ENCODE measurements at regions not wholly inside any gene's neighbourhood (a gene's known extent, or its start where the extent isn't known, plus 50 kb on each side); places are given as distances from the start of the nearest gene placed in this dataset.

DNA sequence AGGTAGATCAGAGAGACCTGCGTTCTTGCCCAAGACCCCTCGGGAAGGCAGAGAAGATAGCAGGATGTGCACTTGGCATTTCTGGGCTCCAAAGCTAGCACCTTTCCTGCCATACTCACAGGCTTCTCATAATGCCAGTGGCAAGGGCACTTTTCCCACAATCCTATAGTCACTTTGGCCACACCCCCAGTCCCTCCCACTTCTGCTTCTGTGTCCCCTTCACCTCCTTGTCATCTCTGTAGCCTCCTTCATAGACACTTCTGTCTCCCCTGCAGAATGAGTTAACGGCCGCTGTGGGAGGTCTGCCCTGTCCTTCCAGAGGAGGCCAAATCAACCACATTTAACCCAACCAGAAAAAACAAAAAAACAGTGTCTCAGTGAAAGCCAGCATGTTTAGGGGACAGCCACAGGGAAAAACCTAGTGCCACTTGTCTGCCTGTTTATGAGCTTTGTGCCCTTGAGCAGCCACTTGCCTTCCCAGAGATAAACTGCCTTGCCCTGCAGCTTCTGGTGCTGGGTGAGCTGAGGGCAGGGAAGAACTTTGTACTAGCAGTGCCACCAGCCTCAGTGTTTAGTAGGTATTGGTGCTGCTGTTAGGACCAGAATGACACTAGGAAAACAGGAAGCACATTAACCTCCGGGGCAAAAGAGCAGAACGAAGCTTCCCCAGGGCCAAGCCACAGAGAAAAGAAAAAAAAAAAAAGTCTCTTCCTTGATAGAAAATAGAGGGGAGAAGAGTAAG is 193.0 kb upstream of the PWP1 start:
- WGBS, 2 experiments (ENCODE audit: extremely low coverage in 1 of 2, insufficient coverage in 1 of 2, insufficient read length in 1 of 2, insufficient replicate concordance in 2 of 2, low coverage in 1 of 2, low lambda C conversion rate in 2 of 2, missing lambda C conversion rate in 1 of 2) = 91% methylated on average over 6 of the region's 6 CpGs; no CpG with 5 or more reads in 1 of the 2 experiments
- no peaks in the 10 kb centered on the region for H3K79me1 ChIP-seq (ENCODE audit: low read depth, low read length)
- CTCF ChIA-PET (ENCODE audit: partially characterized antibody) = interaction anchor here (0.9 to 1.8 kb wide), 11 partner anchors 9 to 359 kb away, joined by 3 to 10 read pairs (median 4); no protein-coding TSS in a partner anchor

More for the DNA sequence above, 193.0 kb upstream of the PWP1 start:
- no peak overlapping the region for H2BK15ac ChIP-seq (ENCODE audit: low read length)
- no peak overlapping the region for H2BK20ac ChIP-seq (ENCODE audit: low read length)
- H3K23ac ChIP-seq (ENCODE audit: insufficient read length) = no peak overlapping the region
- no peak overlapping the region for H2BK5ac ChIP-seq (ENCODE audit: low read depth, low read length)
- TF ChIP-seq SRF (IDR thresholded peaks at IDR 0.05; ENCODE audit: low read depth, low read length) (no peak), SP1 (IDR thresholded peaks at IDR 0.05; ENCODE audit: low read depth, low read length) (no peak), RAD21 (IDR thresholded peaks at IDR 0.05 in 1 of 2, conservative IDR thresholded peaks at IDR 0.05 in 1 of 2; ENCODE audit: low read depth in 2 of 2, low read length in 2 of 2) (no peak), SP4 (IDR thresholded peaks at IDR 0.05; ENCODE audit: low read length) (no peak)
- H4K91ac ChIP-seq (replicated peaks; ENCODE audit: insufficient read length, low read length) = no peak overlapping the region
- H3K27ac ChIP-seq (ENCODE audit: low read depth, low read length) = no peak overlapping the region
- no peak overlapping the region for H3K4me3 ChIP-seq (ENCODE audit: extremely low read depth in 1 of 4, insufficient read depth in 2 of 4, low read depth in 3 of 4, low read length in 4 of 4)
- H3K4me1 ChIP-seq (replicated peaks in 1 of 4; ENCODE audit: control insufficient read depth in 3 of 4, insufficient read depth in 4 of 4, low read length in 3 of 4) = peaks cover 0 to 3% (median 0%) of the 10 kb centered on the region in 4 experiments; a peak in 2 of 7 replicates
- H2BK120ac ChIP-seq (replicated peaks; ENCODE audit: low read depth, low read length) = no peak overlapping the region
- H3K9ac ChIP-seq (replicated peaks in 1 of 4; ENCODE audit: extremely low read depth in 1 of 4, low read depth in 3 of 4, low read length in 3 of 4) = no peak overlapping the region
- peaks cover 0 to 3% of the 10 kb centered on the region in 2 experiments for H4K20me1 ChIP-seq (replicated peaks in 1 of 2; ENCODE audit: control insufficient read depth in 1 of 2, insufficient read depth in 2 of 2, low read length in 2 of 2)
- no peak for FAIRE-seq
- no peak overlapping the region for H4K8ac ChIP-seq (ENCODE audit: extremely low read depth, insufficient read depth, low read length)
- no peak overlapping the region for H4K5ac ChIP-seq (ENCODE audit: insufficient read length, low read depth, low read length)
- no peak overlapping the region for H2AK5ac ChIP-seq (ENCODE audit: low read depth, low read length)
- no peaks in the 10 kb centered on the region for H3K27me3 ChIP-seq (replicated peaks in 1 of 4; ENCODE audit: control insufficient read depth in 3 of 4, extremely low read depth in 1 of 4, insufficient read depth in 3 of 4, low read length in 3 of 4)
- H3K14ac ChIP-seq (ENCODE audit: insufficient read length) = no peak overlapping the region
- no peak overlapping the region for H3K4me2 ChIP-seq (ENCODE audit: insufficient read depth in 1 of 2, low read depth in 2 of 2, low read length in 2 of 2)
- no peak overlapping the region for H2BK12ac ChIP-seq (ENCODE audit: low read depth, low read length)
- H3K56ac ChIP-seq (replicated peaks; ENCODE audit: insufficient read length, low read depth, low read length) = no peak overlapping the region
- no peak overlapping the region for H3K18ac ChIP-seq (ENCODE audit: extremely low read depth, low read length)
- H3K9me3 ChIP-seq (ENCODE audit: insufficient read depth in 2 of 2, low read depth in 1 of 2, low read length in 1 of 2) = no peaks in the 10 kb centered on the region
- H3K23me2 ChIP-seq (ENCODE audit: low read depth, low read length) = peaks cover 6% of the 10 kb centered on the region; the same call in 1 of the 2 replicates
- no peaks in the 10 kb centered on the region for H3K36me3 ChIP-seq (ENCODE audit: control insufficient read depth in 2 of 4, insufficient read depth in 4 of 4, low read length in 3 of 4)
- no peak for DNase-seq (ENCODE audit: low read depth in 1 of 2, low spot score in 2 of 2)
- H3K4ac ChIP-seq (replicated peaks; ENCODE audit: insufficient read length, low read depth, low read length) = no peak overlapping the region
- H3K79me2 ChIP-seq (ENCODE audit: control insufficient read depth in 1 of 2, insufficient read depth in 2 of 2, low read length in 2 of 2) = no peaks in the 10 kb centered on the region
- H2AFZ ChIP-seq (ENCODE audit: low read length) = no peak overlapping the region
- POLR2A ChIA-PET (ENCODE audit: partially characterized antibody) = interaction anchor here (0.6 to 0.7 kb wide), 2 partner anchors 41 to 367 kb away, joined by 3 read pairs; no protein-coding TSS in a partner anchor

Data from H1 (cell line).